ENCODE measurements at regions not wholly inside any gene's neighbourhood (a gene's known extent, or its start where the extent isn't known, plus 50 kb on each side); places are given as distances from the start of the nearest gene placed in this dataset.

GRCh38 chr6:91271807-91272206 lies 684.9 kb upstream of the MAP3K7 start:
- TF ChIP-seq, protein P1, sequence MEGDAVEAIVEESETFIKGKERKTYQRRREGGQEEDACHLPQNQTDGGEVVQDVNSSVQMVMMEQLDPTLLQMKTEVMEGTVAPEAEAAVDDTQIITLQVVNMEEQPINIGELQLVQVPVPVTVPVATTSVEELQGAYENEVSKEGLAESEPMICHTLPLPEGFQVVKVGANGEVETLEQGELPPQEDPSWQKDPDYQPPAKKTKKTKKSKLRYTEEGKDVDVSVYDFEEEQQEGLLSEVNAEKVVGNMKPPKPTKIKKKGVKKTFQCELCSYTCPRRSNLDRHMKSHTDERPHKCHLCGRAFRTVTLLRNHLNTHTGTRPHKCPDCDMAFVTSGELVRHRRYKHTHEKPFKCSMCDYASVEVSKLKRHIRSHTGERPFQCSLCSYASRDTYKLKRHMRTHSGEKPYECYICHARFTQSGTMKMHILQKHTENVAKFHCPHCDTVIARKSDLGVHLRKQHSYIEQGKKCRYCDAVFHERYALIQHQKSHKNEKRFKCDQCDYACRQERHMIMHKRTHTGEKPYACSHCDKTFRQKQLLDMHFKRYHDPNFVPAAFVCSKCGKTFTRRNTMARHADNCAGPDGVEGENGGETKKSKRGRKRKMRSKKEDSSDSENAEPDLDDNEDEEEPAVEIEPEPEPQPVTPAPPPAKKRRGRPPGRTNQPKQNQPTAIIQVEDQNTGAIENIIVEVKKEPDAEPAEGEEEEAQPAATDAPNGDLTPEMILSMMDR (IDR thresholded peaks at IDR 0.05) = no peak
- no peak for TF ChIP-seq POLR2A (IDR thresholded peaks at IDR 0.05)

All from thyroid gland (tissue), 4 donors.